PC-9 (cell line): ENCODE measurements at regions not wholly inside any gene's neighbourhood (a gene's known extent, or its start where the extent isn't known, plus 50 kb on each side); places are given as distances from the start of the nearest gene placed in this dataset.

Experiments
- BruUV-seq: library from RNA; stranded (reverse); fragments of 400-500 nt; replicated peaks from 2 replicates; lab custom pipeline; 2021; lab: Mats Ljungman, UMichigan
- CTCF ChIA-PET: fragments of 300-600 bp; sonication (Branson Sonifier 250); formaldehyde crosslinking; loops from one replicate; lab custom pipeline; 2022; ENCODE audit warnings: antibody characterized with exemption; lab: Charles Lee
- POLR2A ChIA-PET: fragments of 300-600 bp; sonication (Branson Sonifier 250); formaldehyde crosslinking; loops from one replicate; lab custom pipeline; 2022; ENCODE audit warnings: antibody characterized with exemption; ENCODE audit not compliant: unreplicated experiment; lab: Charles Lee
- DNase-seq, 2 experiments: peaks; one replicate each; pipeline versions ENCODE4 v3.0.0 to v3.0.0-alpha.2; 2015 to 2022; ENCODE audit warnings: mixed read lengths in 1 of 2
- H2AFZ ChIP-seq: fragments of 200-600 bp; sonication (generic); 2 replicates; pipeline ENCODE4 v1.8.1; 2017; ENCODE audit warnings: antibody characterized with exemption
- H3F3A ChIP-seq: fragments of 200-600 bp; sonication (generic); 2 replicates; pipeline ENCODE4 v1.8.1; 2017; ENCODE audit warnings: antibody characterized with exemption, mild to moderate bottlenecking, low read depth; ENCODE audit not compliant: insufficient read depth
- H3K27ac ChIP-seq: fragments of 200-600 bp; sonication (generic); 2 replicates; pipeline ENCODE4 v1.6.1; 2016; ENCODE audit warnings: mixed run types
- H3K27me3 ChIP-seq: fragments of 200-600 bp; sonication (generic); 2 replicates; pipeline ENCODE4 v1.6.1; 2016; ENCODE audit warnings: low read depth, mixed run types; ENCODE audit not compliant: insufficient read depth
- H3K36me3 ChIP-seq: fragments of 200-600 bp; sonication (generic); 2 replicates; pipeline ENCODE4 v1.6.1; 2016; ENCODE audit warnings: low read depth, mixed run types
- H3K4me1 ChIP-seq: fragments of 200-600 bp; sonication (generic); replicated peaks from 2 replicates; pipeline ENCODE4 v1.6.1; 2016; ENCODE audit warnings: mixed run types; ENCODE audit not compliant: insufficient read depth
- H3K4me2 ChIP-seq: fragments of 200-600 bp; sonication (generic); 2 replicates; pipeline ENCODE4 v1.6.1; 2017; ENCODE audit warnings: mixed run types
- H3K4me3 ChIP-seq: fragments of 200-600 bp; sonication (generic); 2 replicates; pipeline ENCODE4 v1.6.1; 2016; ENCODE audit warnings: mixed run types
- H3K79me2 ChIP-seq: fragments of 200-600 bp; sonication (generic); 2 replicates; pipeline ENCODE4 v1.6.1; 2017; ENCODE audit warnings: low read depth, mixed run types
- H3K9me2 ChIP-seq: fragments of 200-600 bp; sonication (generic); 2 replicates; pipeline ENCODE4 v1.8.1; 2017; ENCODE audit warnings: mild to moderate bottlenecking; ENCODE audit not compliant: insufficient read depth
- H3K9me3 ChIP-seq: fragments of 200-600 bp; sonication (generic); 2 replicates; pipeline ENCODE4 v1.8.1; 2016; ENCODE audit warnings: low read depth; ENCODE audit not compliant: insufficient read depth
- H4K20me1 ChIP-seq: fragments of 200-600 bp; sonication (generic); 2 replicates; pipeline ENCODE4 v1.8.1; 2017; ENCODE audit not compliant: insufficient read depth
- EZH2 ChIP-seq: fragments of 200-600 bp; sonication (generic); IDR thresholded peaks from 2 replicates; pipeline ENCODE4 v1.8.0; 2017; ENCODE audit warnings: antibody characterized with exemption, low read depth
- intact Hi-C: fragments of 100-400 bp; cut with micrococcal nuclease; formaldehyde crosslinking; loops from one replicate; pipeline ENCODE4 v1.10.0; 2022; ENCODE audit not compliant: unreplicated experiment
- TF ChIP-seq, protein P1 (sequence below): fragments of 200-600 bp; sonication (generic); conservative IDR thresholded peaks from 2 replicates; pipeline ENCODE4 v1.6.1; 2017; ENCODE audit warnings: mixed run types, antibody characterized with exemption, mild to moderate bottlenecking, moderate library complexity

- intact Hi-C loops: no loop called here
- no peaks in the 10 kb centered on the region for H3K36me3 ChIP-seq
- no peak for TF ChIP-seq EZH2
- TF ChIP-seq, protein P1, sequence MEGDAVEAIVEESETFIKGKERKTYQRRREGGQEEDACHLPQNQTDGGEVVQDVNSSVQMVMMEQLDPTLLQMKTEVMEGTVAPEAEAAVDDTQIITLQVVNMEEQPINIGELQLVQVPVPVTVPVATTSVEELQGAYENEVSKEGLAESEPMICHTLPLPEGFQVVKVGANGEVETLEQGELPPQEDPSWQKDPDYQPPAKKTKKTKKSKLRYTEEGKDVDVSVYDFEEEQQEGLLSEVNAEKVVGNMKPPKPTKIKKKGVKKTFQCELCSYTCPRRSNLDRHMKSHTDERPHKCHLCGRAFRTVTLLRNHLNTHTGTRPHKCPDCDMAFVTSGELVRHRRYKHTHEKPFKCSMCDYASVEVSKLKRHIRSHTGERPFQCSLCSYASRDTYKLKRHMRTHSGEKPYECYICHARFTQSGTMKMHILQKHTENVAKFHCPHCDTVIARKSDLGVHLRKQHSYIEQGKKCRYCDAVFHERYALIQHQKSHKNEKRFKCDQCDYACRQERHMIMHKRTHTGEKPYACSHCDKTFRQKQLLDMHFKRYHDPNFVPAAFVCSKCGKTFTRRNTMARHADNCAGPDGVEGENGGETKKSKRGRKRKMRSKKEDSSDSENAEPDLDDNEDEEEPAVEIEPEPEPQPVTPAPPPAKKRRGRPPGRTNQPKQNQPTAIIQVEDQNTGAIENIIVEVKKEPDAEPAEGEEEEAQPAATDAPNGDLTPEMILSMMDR: no peak
- H3K4me1 ChIP-seq: no peaks in the 10 kb centered on the region
- CTCF ChIA-PET: no interaction called here
- POLR2A ChIA-PET: no interaction called here
- no peaks in the 10 kb centered on the region for H3K9me2 ChIP-seq
- no peak overlapping the region for H3K27ac ChIP-seq
- no peak for DNase-seq
- H3K79me2 ChIP-seq: no peaks in the 10 kb centered on the region
- H4K20me1 ChIP-seq: no peaks in the 10 kb centered on the region
- H3F3A ChIP-seq: no peaks in the 10 kb centered on the region
- no peak overlapping the region for H2AFZ ChIP-seq
- H3K9me3 ChIP-seq: no peaks in the 10 kb centered on the region
- H3K4me3 ChIP-seq: no peak overlapping the region
- H3K27me3 ChIP-seq: no peaks in the 10 kb centered on the region
- H3K4me2 ChIP-seq: no peak overlapping the region
- BruUV-seq: no TSS peak
Measured at GRCh38 chr3:64801856-64802255, 114.1 kb upstream of the ADAMTS9 start.

DNA sequence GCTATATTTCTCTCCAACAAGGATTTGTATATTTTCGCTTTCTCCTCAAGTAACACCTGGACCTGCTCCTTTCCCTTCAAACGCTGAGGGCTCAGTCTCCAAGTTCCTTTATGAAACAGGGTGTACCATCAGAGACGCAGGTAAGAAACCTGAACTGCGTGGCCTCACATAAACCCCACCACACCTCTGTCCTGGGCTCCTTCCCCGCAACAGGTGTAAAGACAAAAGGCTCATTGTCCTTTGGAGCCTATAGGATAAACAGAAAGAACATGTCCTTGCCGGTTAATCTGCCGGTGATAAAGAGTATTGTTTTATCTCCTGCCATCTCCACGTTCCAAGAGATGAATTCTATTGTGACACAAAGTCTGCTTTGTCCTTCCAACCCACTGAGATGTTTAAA lies 111.8 kb upstream of the ADAMTS9 start:
- Histone ChIP-seq H3K27me3 (no peaks in the 10 kb centered on the region), H3K9me3 (no peaks in the 10 kb centered on the region), H3K4me2 (no peak overlapping the region), H3K4me3 (no peak overlapping the region), H3K9me2 (no peaks in the 10 kb centered on the region), H3K4me1 (no peaks in the 10 kb centered on the region), H3K36me3 (no peaks in the 10 kb centered on the region), H2AFZ (no peak overlapping the region), H3K27ac (no peak overlapping the region), H3F3A (no peaks in the 10 kb centered on the region), H4K20me1 (no peaks in the 10 kb centered on the region), H3K79me2 (no peaks in the 10 kb centered on the region)
- no peak for TF ChIP-seq EZH2
- TF ChIP-seq, protein P1: no peak
- no peak for DNase-seq
- ChIA-PET CTCF (no interaction called here), POLR2A (no interaction called here)
- no TSS peak for BruUV-seq
- intact Hi-C loops: no loop called here

GRCh38 chr3:64798316-64798715 lies 110.5 kb upstream of the ADAMTS9 start:
- H3K79me2 ChIP-seq: no peaks in the 10 kb centered on the region
- H3K9me2 ChIP-seq: no peaks in the 10 kb centered on the region
- no peak overlapping the region for H3K27ac ChIP-seq
- DNase-seq: no peak
- ChIA-PET CTCF (no interaction called here), POLR2A (no interaction called here)
- no peaks in the 10 kb centered on the region for H3F3A ChIP-seq
- no peaks in the 10 kb centered on the region for H3K4me1 ChIP-seq
- no TSS peak for BruUV-seq
- TF ChIP-seq, protein P1: no peak
- TF ChIP-seq EZH2: no peak
- no peak overlapping the region for H3K4me3 ChIP-seq
- no peaks in the 10 kb centered on the region for H4K20me1 ChIP-seq
- no peak overlapping the region for H3K4me2 ChIP-seq
- H3K27me3 ChIP-seq: no peaks in the 10 kb centered on the region
- intact Hi-C loops: no loop called here
- no peaks in the 10 kb centered on the region for H3K36me3 ChIP-seq
- H2AFZ ChIP-seq: no peak overlapping the region
- no peaks in the 10 kb centered on the region for H3K9me3 ChIP-seq
